ENCODE measurements at regions not wholly inside any gene's neighbourhood (a gene's known extent, or its start where the extent isn't known, plus 50 kb on each side); places are given as distances from the start of the nearest gene placed in this dataset.

DNA sequence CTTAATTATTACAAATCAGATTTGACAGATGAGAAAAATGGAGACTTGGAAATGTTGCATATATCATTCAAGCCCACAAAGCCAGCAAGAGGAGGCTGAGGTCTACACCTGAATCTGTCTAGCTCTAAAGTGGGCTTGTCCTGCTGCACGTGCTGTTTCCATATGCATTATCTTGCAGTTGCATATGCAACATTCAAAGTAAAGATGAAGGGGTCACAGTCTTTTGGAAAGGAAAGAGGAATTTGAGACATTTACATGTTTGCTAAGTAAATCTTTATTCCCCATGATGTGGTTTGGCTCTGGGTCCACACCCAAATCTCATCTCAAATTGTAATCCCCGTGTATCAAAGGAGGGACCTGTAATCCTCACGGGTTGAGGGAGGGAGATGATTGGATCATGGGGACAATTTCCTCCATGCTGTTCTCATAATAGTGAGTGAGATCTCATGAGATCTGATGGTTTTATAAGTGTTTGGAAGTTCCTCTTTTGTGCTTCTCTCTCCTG is 98.3 kb downstream of the BACH1 start:
- DNase-seq (no peak), ATAC-seq (no peak)
- Mint-ChIP-seq H3K4me1 (no peaks in the 10 kb centered on the region), H3K9me3 (ENCODE audit: low read depth) (peaks cover 5% of the 10 kb centered on the region), H3K27me3 (no peaks in the 10 kb centered on the region), H3K36me3 (peaks cover 10% of the 10 kb centered on the region), H3K27ac (no peak overlapping the region), H3K4me3 (no peak overlapping the region)
- CTCF ChIA-PET: no interaction called here

DNA sequence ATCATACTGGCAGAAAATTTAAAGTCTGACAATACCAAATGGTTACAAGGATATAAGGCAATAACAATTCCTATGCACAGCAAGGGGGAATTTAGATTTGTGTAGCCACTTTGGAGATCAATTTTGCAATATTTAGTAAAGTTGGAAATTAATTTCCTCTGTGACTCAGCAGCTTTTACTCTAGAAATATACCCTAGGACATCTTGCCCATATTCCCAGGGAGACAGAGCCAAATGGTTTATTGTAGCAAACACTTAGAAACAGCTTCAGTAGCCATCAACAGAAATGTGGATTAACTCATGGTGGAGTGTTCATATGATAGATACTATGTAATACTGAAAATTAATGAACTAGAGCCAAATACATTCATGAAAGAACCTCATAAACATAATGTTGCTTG is 104.6 kb downstream of the BACH1 start:
- Mint-ChIP-seq H3K27ac (no peak overlapping the region), H3K9me3 (ENCODE audit: low read depth) (peaks cover 5% of the 10 kb centered on the region), H3K4me3 (no peak overlapping the region), H3K27me3 (no peaks in the 10 kb centered on the region), H3K4me1 (no peaks in the 10 kb centered on the region), H3K36me3 (peaks cover 11% of the 10 kb centered on the region)
- ATAC-seq (no peak), DNase-seq (no peak)
- CTCF ChIA-PET: no interaction called here

GRCh38 chr21:29403922-29404538 is 105.3 kb downstream of the BACH1 start:
- H3K4me1 Mint-ChIP-seq: no peaks in the 10 kb centered on the region
- H3K4me3 Mint-ChIP-seq: no peak overlapping the region
- no peaks in the 10 kb centered on the region for H3K27me3 Mint-ChIP-seq
- peaks cover 5% of the 10 kb centered on the region for H3K9me3 Mint-ChIP-seq (ENCODE audit: low read depth)
- DNase-seq (no peak), ATAC-seq (no peak)
- CTCF ChIA-PET: no interaction called here
- no peak overlapping the region for H3K27ac Mint-ChIP-seq
- peaks cover 9% of the 10 kb centered on the region for H3K36me3 Mint-ChIP-seq

DNA sequence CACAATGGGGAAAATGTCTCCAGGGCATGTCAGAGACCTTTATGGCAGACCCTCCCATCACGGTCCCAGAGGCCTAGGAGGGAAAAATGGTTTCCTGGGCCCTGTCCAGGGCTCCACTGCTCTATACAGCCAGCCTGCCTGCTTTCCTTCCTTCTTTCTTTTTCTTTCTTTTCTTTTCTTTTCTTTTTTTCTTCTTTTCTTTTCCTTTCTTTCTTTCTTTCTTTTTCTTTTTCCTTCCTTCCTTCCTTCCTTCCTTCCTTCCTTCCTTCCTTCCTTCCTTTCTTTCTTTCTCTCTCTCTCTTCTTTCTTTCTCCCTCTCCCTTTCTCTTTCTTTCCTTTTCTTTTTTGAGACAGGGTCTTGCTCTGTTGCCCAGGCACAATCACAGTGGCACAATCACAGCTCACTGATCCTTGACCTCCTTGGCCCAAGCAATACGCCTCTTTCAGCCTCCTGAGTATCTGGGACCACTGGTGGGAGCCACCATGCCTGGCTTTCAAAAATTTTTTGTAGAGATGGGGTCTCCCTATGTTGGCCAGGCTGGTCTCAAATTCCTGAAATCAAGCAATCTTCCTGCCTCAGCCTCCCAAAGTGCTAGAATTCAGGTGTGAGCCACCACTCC is 106.9 kb downstream of the BACH1 start:
- Mint-ChIP-seq H3K9me3 (ENCODE audit: low read depth) (peaks cover 3% of the 10 kb centered on the region), H3K36me3 (peaks cover 1% of the 10 kb centered on the region), H3K4me3 (no peak overlapping the region), H3K4me1 (no peaks in the 10 kb centered on the region), H3K27ac (no peak overlapping the region), H3K27me3 (no peaks in the 10 kb centered on the region)
- no peak for DNase-seq
- CTCF ChIA-PET: interaction anchor here (0.7 kb wide), 1 partner anchor 102 kb away, joined by 3 read pairs; no protein-coding TSS in a partner anchor
- ATAC-seq: no peak

- ATAC-seq (no peak), DNase-seq (no peak)
- Mint-ChIP-seq H3K9me3 (ENCODE audit: low read depth) (peaks cover 1% of the 10 kb centered on the region), H3K36me3 (peaks cover 1% of the 10 kb centered on the region), H3K27me3 (no peaks in the 10 kb centered on the region), H3K27ac (no peak overlapping the region), H3K4me3 (no peak overlapping the region), H3K4me1 (no peaks in the 10 kb centered on the region)
- CTCF ChIA-PET: no interaction called here
Measured at GRCh38 chr21:29406385-29406784, 107.7 kb downstream of the BACH1 start.

- ATAC-seq (no peak), DNase-seq (no peak)
- no peaks in the 10 kb centered on the region for H3K27me3 Mint-ChIP-seq
- H3K27ac Mint-ChIP-seq: no peak overlapping the region
- CTCF ChIA-PET: no interaction called here
- peaks cover 1% of the 10 kb centered on the region for H3K36me3 Mint-ChIP-seq
- no peak overlapping the region for H3K4me3 Mint-ChIP-seq
- H3K4me1 Mint-ChIP-seq: no peaks in the 10 kb centered on the region
- no peaks in the 10 kb centered on the region for H3K9me3 Mint-ChIP-seq (ENCODE audit: low read depth)
Measured at GRCh38 chr21:29407571-29407970, 108.8 kb downstream of the BACH1 start.

GRCh38 chr21:29413683-29414082 is 115.0 kb downstream of the BACH1 start:
- Mint-ChIP-seq H3K4me1 (no peaks in the 10 kb centered on the region), H3K36me3 (peaks cover 2% of the 10 kb centered on the region), H3K27ac (no peak overlapping the region), H3K9me3 (ENCODE audit: low read depth) (no peaks in the 10 kb centered on the region), H3K27me3 (no peaks in the 10 kb centered on the region), H3K4me3 (no peak overlapping the region)
- ATAC-seq (no peak), DNase-seq (no peak)
- CTCF ChIA-PET: no interaction called here

DNA sequence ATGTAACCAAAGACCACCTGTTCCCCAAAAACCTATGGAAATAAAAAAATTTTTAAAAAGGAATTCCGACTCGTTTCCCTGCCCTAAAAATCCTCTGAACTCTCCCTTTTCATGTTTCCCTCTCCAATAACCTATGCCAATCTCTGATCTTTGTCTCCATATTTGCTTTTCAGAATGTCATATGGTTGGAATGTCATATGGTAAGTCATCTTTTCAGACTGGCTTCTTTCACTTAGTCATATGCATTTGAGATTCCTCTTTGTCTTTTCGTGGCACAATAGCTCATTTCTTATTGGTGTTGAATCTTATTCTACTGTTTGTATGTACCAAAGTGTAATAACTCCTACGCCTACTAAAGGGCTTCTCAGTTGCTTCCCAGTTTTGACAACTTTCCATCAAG is 117.5 kb downstream of the BACH1 start:
- Mint-ChIP-seq H3K27ac (no peak overlapping the region), H3K4me1 (no peaks in the 10 kb centered on the region), H3K9me3 (ENCODE audit: low read depth) (no peaks in the 10 kb centered on the region), H3K4me3 (no peak overlapping the region), H3K27me3 (no peaks in the 10 kb centered on the region), H3K36me3 (peaks cover 2% of the 10 kb centered on the region)
- ATAC-seq: no peak
- DNase-seq: no peak
- CTCF ChIA-PET: no interaction called here

DNA sequence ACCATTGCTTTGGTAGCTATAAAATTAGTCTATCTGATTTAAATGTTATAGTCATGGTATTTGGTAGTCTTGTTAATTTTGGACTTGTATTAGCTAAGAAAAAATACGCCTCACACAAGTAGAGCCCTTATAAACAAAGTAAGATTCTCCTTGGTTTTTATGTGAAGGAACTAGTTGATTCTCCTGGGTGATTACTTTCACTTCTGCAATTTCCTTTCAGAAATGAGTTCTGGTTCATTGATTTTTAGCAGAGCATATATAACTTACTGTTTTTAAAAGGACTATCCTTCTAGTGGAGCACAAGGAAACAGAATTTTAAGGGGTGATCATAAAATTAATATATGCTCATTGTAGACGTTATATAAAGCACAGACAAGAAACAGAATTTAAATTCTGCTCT is 120.1 kb downstream of the BACH1 start:
- ATAC-seq (no peak), DNase-seq (no peak)
- Mint-ChIP-seq H3K36me3 (peaks cover 2% of the 10 kb centered on the region), H3K9me3 (ENCODE audit: low read depth) (no peaks in the 10 kb centered on the region), H3K4me1 (no peaks in the 10 kb centered on the region), H3K27me3 (no peaks in the 10 kb centered on the region), H3K27ac (no peak overlapping the region), H3K4me3 (no peak overlapping the region)
- CTCF ChIA-PET: no interaction called here

DNA sequence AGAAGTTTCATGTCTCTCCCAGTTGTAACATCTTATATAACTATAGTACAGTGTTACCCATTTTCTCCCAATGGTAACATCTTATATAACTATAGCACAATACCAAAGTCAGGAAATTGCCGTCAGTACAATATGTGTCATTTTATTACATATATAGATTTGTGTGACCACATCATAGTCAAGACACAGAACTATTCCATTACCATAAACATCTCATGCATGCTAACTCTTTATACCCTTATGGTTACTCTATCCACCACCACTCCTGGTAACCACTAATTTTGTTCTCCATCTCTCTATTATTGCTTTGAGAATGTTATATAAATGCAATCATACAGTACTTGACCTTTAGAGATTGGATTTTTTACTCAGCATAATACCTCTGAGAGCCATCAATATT is 120.7 kb downstream of the BACH1 start:
- H3K4me3 Mint-ChIP-seq: no peak overlapping the region
- no peak for ATAC-seq
- peaks cover 2% of the 10 kb centered on the region for H3K36me3 Mint-ChIP-seq
- H3K9me3 Mint-ChIP-seq (ENCODE audit: low read depth): no peaks in the 10 kb centered on the region
- no peaks in the 10 kb centered on the region for H3K4me1 Mint-ChIP-seq
- CTCF ChIA-PET: no interaction called here
- no peaks in the 10 kb centered on the region for H3K27me3 Mint-ChIP-seq
- H3K27ac Mint-ChIP-seq: no peak overlapping the region
- no peak for DNase-seq

GRCh38 chr21:29423099-29423870 is 124.6 kb downstream of the BACH1 start:
- no peak for DNase-seq
- H3K36me3 Mint-ChIP-seq: no peaks in the 10 kb centered on the region
- no peak for ATAC-seq
- CTCF ChIA-PET: no interaction called here
- no peak overlapping the region for H3K27ac Mint-ChIP-seq
- no peaks in the 10 kb centered on the region for H3K27me3 Mint-ChIP-seq
- no peaks in the 10 kb centered on the region for H3K4me1 Mint-ChIP-seq
- H3K9me3 Mint-ChIP-seq (ENCODE audit: low read depth): no peaks in the 10 kb centered on the region
- H3K4me3 Mint-ChIP-seq: no peak overlapping the region

- Mint-ChIP-seq H3K4me3 (no peak overlapping the region), H3K27me3 (no peaks in the 10 kb centered on the region), H3K27ac (no peak overlapping the region), H3K36me3 (no peaks in the 10 kb centered on the region), H3K4me1 (no peaks in the 10 kb centered on the region), H3K9me3 (ENCODE audit: low read depth) (no peaks in the 10 kb centered on the region)
- DNase-seq: no peak
- ATAC-seq: no peak
- CTCF ChIA-PET: no interaction called here
Measured at GRCh38 chr21:29424728-29425127, 126.0 kb downstream of the BACH1 start.

- H3K27ac Mint-ChIP-seq: no peak overlapping the region
- no peak for ATAC-seq
- no peaks in the 10 kb centered on the region for H3K9me3 Mint-ChIP-seq (ENCODE audit: low read depth)
- no peaks in the 10 kb centered on the region for H3K4me1 Mint-ChIP-seq
- CTCF ChIA-PET: no interaction called here
- no peaks in the 10 kb centered on the region for H3K27me3 Mint-ChIP-seq
- DNase-seq: no peak
- no peak overlapping the region for H3K4me3 Mint-ChIP-seq
- H3K36me3 Mint-ChIP-seq: no peaks in the 10 kb centered on the region
Measured at GRCh38 chr21:29429218-29429617, 130.5 kb downstream of the BACH1 start.

- DNase-seq (no peak), ATAC-seq (no peak)
- H3K4me1 Mint-ChIP-seq: no peaks in the 10 kb centered on the region
- H3K27ac Mint-ChIP-seq: no peak overlapping the region
- no peaks in the 10 kb centered on the region for H3K27me3 Mint-ChIP-seq
- no peaks in the 10 kb centered on the region for H3K9me3 Mint-ChIP-seq (ENCODE audit: low read depth)
- no peaks in the 10 kb centered on the region for H3K36me3 Mint-ChIP-seq
- H3K4me3 Mint-ChIP-seq: no peak overlapping the region
- CTCF ChIA-PET: no interaction called here
Measured at GRCh38 chr21:29430030-29430429, 131.3 kb downstream of the BACH1 start.
